ENCODE measurements at regions not wholly inside any gene's neighbourhood (a gene's known extent, or its start where the extent isn't known, plus 50 kb on each side); places are given as distances from the start of the nearest gene placed in this dataset.

GRCh38 chr3:81378552-81379293 lies 382.7 kb downstream of the GBE1 start:
- no peak for TF ChIP-seq POLR2A (IDR thresholded peaks at IDR 0.05)
- no peak for TF ChIP-seq CTCF (IDR thresholded peaks at IDR 0.05)

Measured in tibial nerve (tissue), 3 donors.